ENCODE measurements at regions not wholly inside any gene's neighbourhood (a gene's known extent, or its start where the extent isn't known, plus 50 kb on each side); places are given as distances from the start of the nearest gene placed in this dataset.

- H3K4me3 ChIP-seq (ENCODE audit: low read depth, low read length): no peak overlapping the region
- H3K27me3 ChIP-seq (replicated peaks): no peaks in the 10 kb centered on the region
- TF ChIP-seq CTCF (IDR thresholded peaks at IDR 0.05; ENCODE audit: low read depth, low read length, missing control alignments): no peak
- H3K27ac ChIP-seq: no peak overlapping the region
- DNase-seq: no peak
- no peaks in the 10 kb centered on the region for H3K36me3 ChIP-seq (replicated peaks)
- in situ Hi-C loops (cut with HindIII; ENCODE audit: low pct_ligation_motif_present, low sequenced_read_pairs): no loop called here
Observed at GRCh38 chr6:40183902-40184301, 249.6 kb upstream of the MOCS1 start.

- in situ Hi-C loops (cut with HindIII; ENCODE audit: low pct_ligation_motif_present, low sequenced_read_pairs): no loop called here
- DNase-seq: no peak
Observed at GRCh38 chr6:40181367-40181766, 247.1 kb upstream of the MOCS1 start.

GRCh38 chr6:40180271-40180670 lies 246.0 kb upstream of the MOCS1 start:
- no peak for TF ChIP-seq CTCF (IDR thresholded peaks at IDR 0.05; ENCODE audit: low read depth, low read length, missing control alignments)
- in situ Hi-C loops (cut with HindIII; ENCODE audit: low pct_ligation_motif_present, low sequenced_read_pairs): no loop called here
- Histone ChIP-seq H3K27ac (no peak overlapping the region), H3K4me3 (ENCODE audit: low read depth, low read length) (no peak overlapping the region), H3K27me3 (replicated peaks) (no peaks in the 10 kb centered on the region), H3K36me3 (replicated peaks) (no peaks in the 10 kb centered on the region)
- no peak for DNase-seq

More at GRCh38 chr6:40181367-40181766, 247.1 kb upstream of the MOCS1 start:
- no peak for TF ChIP-seq CTCF (IDR thresholded peaks at IDR 0.05; ENCODE audit: low read depth, low read length, missing control alignments)
- no peak overlapping the region for H3K4me3 ChIP-seq (ENCODE audit: low read depth, low read length)
- no peaks in the 10 kb centered on the region for H3K36me3 ChIP-seq (replicated peaks)
- no peak overlapping the region for H3K27ac ChIP-seq
- H3K27me3 ChIP-seq (replicated peaks): no peaks in the 10 kb centered on the region

- no peaks in the 10 kb centered on the region for H3K36me3 ChIP-seq (replicated peaks)
- in situ Hi-C loops (cut with HindIII; ENCODE audit: low pct_ligation_motif_present, low sequenced_read_pairs): no loop called here
- H3K27me3 ChIP-seq (replicated peaks): no peaks in the 10 kb centered on the region
- TF ChIP-seq CTCF (IDR thresholded peaks at IDR 0.05; ENCODE audit: low read depth, low read length, missing control alignments): no peak
- no peak for DNase-seq
- no peak overlapping the region for H3K27ac ChIP-seq
- H3K4me3 ChIP-seq (ENCODE audit: low read depth, low read length): no peak overlapping the region
Observed at GRCh38 chr6:40179496-40179895, 245.2 kb upstream of the MOCS1 start.

GRCh38 chr6:40177598-40177997 lies 243.3 kb upstream of the MOCS1 start:
- no peak for TF ChIP-seq CTCF (IDR thresholded peaks at IDR 0.05; ENCODE audit: low read depth, low read length, missing control alignments)
- Histone ChIP-seq H3K27ac (no peak overlapping the region), H3K27me3 (replicated peaks) (no peaks in the 10 kb centered on the region), H3K36me3 (replicated peaks) (no peaks in the 10 kb centered on the region), H3K4me3 (ENCODE audit: low read depth, low read length) (no peak overlapping the region)
- in situ Hi-C loops (cut with HindIII; ENCODE audit: low pct_ligation_motif_present, low sequenced_read_pairs): no loop called here
- DNase-seq: no peak

GRCh38 chr6:40176152-40176551 lies 241.9 kb upstream of the MOCS1 start:
- no peak overlapping the region for H3K4me3 ChIP-seq (ENCODE audit: low read depth, low read length)
- H3K27me3 ChIP-seq (replicated peaks): no peaks in the 10 kb centered on the region
- no peaks in the 10 kb centered on the region for H3K36me3 ChIP-seq (replicated peaks)
- no peak for DNase-seq
- in situ Hi-C loops (cut with HindIII; ENCODE audit: low pct_ligation_motif_present, low sequenced_read_pairs): no loop called here
- no peak overlapping the region for H3K27ac ChIP-seq
- no peak for TF ChIP-seq CTCF (IDR thresholded peaks at IDR 0.05; ENCODE audit: low read depth, low read length, missing control alignments)

Measured in brain microvascular endothelial cell (primary cell).